Ramos (cell line): ENCODE measurements at regions not wholly inside any gene's neighbourhood (a gene's known extent, or its start where the extent isn't known, plus 50 kb on each side); places are given as distances from the start of the nearest gene placed in this dataset.

ENCODE experiments used
- in situ Hi-C: fragments of 300-500 bp; cut with MboI; formaldehyde crosslinking; loops from one replicate; pipeline ENCODE4 v1.14.3; 2022; ENCODE audit warnings: low sequenced_read_pairs; ENCODE audit not compliant: unreplicated experiment

DNA sequence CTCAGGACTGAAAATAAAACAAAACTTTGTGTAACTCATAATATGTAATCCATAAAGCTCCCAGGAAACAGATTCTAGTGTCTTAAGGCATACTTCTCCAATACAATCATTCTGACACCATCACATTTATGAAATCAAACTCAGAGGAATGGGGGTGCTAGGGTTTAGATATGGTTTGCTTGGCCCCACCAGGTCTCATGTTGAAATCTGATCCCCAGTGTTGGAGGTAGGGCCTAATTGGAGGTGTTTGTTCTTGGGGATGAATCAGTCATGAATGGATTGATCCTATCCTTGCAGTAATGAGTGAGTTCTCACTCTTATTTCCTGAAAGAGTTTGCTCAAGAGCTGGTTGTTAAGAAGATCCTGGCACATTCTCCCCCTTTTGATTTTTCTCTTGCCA, 380.9 kb downstream of the ETS1 start:
- in situ Hi-C loops = no loop called here

DNA sequence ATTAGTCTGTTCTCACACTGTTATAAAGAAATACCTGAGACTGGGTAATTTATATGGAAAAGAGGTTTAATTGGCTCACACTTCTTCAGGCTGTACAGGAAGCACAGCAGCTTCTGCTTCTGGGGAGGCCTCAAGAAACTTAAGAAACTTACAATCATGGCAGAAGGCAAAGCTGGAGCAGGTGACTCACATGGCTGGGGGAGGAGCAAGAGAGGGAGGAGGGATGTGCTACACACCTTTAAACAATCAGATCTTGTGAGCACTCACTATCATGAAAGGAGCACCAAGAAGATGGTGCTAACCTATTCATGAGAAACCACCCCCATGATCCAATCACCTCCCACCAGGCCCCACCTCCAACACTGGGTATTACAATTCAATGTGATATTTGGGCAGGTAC, 381.6 kb downstream of the ETS1 start:
- in situ Hi-C loops = no loop called here

GRCh38 chr11:128204898-128205297, 382.5 kb downstream of the ETS1 start:
- in situ Hi-C loops = no loop called here

DNA sequence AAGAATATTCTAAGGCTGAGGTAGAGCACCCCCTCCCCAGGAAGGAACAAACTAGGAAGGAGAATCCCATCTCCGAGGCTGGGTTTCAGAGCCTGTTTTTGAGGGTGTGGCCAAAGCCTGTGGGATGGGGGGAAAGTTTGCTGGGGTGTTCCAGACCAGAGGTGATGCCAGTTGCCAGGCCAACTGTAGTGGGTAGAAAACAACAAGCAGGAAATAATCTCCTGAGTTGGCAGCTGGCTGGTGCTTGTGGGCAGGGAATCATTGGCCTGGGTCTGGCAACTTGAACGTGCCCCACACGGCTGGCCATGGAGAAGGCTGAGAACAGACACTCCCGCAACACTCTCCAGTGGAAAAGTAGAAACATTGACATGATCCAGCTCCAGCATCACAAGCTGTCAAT, 385.6 kb downstream of the ETS1 start:
- in situ Hi-C loops = no loop called here

GRCh38 chr11:128201009-128201408, 386.3 kb downstream of the ETS1 start:
- in situ Hi-C loops = no loop called here

GRCh38 chr11:128200467-128200866, 386.9 kb downstream of the ETS1 start:
- in situ Hi-C loops = no loop called here

GRCh38 chr11:128198216-128198772, 389.1 kb downstream of the ETS1 start:
- in situ Hi-C loops = no loop called here

- in situ Hi-C loops = no loop called here
These were observed 391.1 kb downstream of the ETS1 start for GRCh38 chr11:128196235-128196634.

DNA sequence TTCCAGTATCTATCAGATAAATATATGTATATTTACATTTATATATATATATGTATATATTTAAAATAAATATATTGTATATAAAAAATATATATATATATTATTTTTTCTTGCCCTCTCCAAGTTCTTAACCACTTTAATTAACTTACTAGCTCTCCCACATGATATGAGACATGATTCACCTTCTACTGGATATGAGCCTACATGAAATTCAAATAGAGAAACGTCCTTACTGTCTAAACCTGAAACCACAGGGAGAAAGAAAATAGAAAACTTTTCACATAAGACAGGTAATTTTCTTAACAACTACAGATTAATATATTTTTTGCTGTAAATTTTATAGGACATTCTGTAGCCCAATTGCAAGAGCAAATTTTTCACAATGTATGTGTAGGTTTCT, 391.6 kb downstream of the ETS1 start:
- in situ Hi-C loops = no loop called here

DNA sequence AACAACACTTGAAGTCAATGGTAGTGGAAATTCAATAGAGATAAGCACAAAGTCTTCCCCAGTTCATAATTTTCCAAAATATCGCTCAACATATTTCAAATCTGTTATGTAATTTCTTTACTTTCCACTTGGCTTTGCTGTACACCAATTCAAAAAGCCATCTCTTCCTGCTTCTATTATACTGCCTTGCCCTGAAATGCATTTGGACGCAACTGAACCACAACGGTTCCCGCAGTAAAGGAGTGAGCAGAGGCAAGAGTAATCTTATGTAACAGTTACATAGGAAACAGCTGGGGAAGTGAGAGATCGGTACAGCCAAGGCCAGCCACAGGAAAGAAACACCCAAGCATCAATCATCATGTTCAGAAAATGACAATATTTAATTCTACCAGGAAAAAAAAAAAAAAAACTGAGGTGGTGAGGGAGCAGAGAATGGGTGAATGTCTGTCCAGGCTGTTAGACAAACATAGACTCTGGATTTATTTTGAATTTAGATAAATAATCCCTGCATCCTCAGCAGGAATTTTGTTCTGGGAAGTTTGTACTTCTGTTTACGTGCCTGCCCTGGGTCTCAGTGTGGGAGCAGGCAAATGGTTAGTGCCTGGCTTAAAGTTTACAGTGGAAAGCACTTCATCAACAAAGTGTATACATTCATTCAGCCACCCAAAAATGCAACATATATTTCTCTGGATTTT, 392.2 kb downstream of the ETS1 start:
- in situ Hi-C loops = no loop called here

- in situ Hi-C loops = no loop called here
These were observed 393.1 kb downstream of the ETS1 start for GRCh38 chr11:128194216-128194615.

GRCh38 chr11:128193615-128194014, 393.7 kb downstream of the ETS1 start:
- in situ Hi-C loops = no loop called here

DNA sequence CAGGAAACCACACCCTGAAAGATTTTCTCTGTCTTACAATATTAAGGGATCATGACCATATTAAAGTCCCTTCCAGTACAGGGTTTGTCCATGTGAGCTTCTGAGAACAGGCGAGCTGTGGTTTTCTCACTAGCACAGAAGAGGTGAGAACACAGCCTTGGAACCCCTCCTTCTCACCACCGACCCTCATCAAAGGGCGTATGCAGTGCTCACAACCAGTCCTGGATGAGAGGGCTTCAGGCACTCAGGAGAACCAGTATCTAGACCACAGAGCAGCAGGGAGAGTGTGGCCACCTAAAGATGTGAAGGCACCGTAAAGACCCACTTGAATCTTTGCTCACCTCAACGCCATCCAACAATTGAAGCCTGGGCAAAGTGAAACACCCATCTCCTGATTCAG, 397.0 kb downstream of the ETS1 start:
- in situ Hi-C loops = no loop called here

- in situ Hi-C loops = no loop called here
These were observed 397.5 kb downstream of the ETS1 start for GRCh38 chr11:128189823-128190222.

DNA sequence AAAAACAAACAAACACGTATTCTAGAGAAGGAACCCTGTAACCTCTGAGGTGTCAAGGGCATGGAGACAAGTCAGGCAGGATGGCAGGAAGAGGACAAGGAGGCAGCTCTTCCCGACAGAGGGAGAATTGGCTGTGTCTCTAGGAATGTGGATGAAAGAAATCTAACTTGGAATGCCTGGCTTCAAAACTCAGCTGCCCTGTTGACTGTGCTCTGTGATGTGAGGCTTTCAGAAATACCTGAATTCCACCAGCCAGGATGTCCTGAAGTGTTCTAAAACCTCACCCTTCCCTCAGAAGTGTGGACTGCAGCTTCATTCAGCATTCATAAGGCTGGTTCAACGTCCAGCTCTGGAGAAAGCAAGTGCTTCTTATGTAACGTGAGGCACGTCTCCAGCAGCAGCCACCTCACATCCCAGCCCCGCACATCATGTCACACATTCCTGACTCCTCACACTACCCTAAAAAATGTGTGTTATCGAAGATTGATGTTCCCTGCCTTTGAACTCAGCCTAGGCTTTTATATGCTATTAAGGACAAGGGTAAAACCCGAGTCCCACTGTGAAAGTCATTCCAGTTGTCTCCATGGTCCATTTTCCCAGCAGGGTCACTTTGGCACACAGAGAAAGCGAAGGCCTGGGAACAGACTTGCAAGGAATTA, 398.9 kb downstream of the ETS1 start:
- in situ Hi-C loops = no loop called here

DNA sequence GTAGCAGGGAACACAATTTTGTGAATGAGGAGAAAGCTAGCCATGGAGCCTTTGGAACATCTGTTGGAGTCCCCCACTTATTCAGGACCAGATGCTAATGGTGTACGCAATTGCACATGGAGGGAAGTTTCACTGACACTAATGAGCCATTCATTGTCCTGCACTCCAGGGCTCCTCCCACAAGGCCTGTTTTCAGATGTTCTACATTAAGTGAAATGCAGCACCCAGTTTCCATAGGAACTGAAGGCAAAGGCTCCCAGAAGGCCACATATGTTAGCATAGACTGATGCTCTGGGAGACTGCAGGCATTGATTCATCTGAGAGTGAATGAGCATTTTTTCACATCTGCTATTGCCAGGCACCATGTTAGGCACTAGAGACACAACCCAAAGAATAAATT, 399.5 kb downstream of the ETS1 start:
- in situ Hi-C loops = no loop called here

DNA sequence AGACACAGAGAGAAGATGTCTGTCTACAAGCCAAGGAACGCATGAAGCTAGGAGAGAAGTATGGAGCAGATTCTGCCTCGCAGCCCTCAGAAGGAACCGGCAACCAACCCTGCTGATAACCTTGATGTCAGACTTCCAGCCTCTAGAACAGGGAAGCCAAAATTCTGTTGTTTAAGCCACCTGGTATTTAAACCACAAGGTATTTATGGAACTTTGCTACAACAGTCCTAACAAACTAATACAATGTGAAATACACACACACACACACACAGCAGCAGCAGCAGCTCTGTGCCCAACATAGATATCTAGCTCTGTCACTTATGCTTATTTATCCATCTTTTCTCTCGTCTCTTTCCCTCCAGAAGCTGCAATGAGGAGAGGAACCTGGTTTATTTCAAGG, 400.0 kb downstream of the ETS1 start:
- in situ Hi-C loops = no loop called here

- in situ Hi-C loops = loop anchor here (5.0 kb wide), 1 partner anchor 102 kb away; no protein-coding TSS in a partner anchor
These were observed 402.4 kb downstream of the ETS1 start for GRCh38 chr11:128184981-128185380.

DNA sequence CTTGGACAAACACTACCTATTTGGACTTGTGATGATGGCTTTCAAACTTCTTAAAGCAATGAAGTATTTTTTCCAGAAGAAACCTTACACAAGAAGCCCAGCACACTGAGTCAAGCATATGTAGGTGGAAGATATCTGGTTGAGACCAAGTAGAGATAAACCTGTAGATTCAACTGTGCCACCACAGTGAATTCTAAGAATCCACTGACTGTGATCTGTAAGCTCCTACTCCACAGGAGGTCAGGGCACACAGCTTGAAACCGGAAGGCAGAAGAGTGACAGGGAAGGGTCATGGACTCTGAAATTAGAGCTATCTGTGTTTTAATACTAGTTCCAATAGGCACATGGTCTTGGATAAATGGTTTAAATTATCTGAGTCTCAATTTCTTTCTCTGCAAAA, 404.5 kb downstream of the ETS1 start:
- in situ Hi-C loops = loop anchor here (5.0 kb wide), 1 partner anchor 104 kb away; no protein-coding TSS in a partner anchor

DNA sequence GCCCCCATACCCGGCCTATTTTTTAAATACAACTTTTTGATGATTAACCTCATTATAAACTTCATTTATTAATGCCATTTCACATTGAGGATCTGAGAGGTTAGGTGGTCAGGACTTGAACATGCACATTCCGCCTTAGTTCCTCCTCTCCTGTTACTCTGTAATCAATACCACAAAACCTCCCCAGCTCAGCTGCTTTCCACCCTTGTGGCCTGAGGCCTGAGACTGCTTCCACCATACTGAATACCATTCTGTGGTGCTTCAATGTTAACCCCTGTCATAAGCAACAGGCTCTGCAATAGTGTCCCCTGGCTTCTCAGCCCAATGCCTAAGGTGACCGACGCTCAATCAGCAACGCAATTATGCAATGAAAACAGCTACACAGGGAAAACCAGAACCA, 405.4 kb downstream of the ETS1 start:
- in situ Hi-C loops = loop anchor here (5.0 kb wide), 1 partner anchor 105 kb away; no protein-coding TSS in a partner anchor

GRCh38 chr11:128181088-128181480, 406.3 kb downstream of the ETS1 start:
- in situ Hi-C loops = loop anchor here (5.0 kb wide), 1 partner anchor 106 kb away; no protein-coding TSS in a partner anchor
